DND-41 (cell line): ENCODE measurements at regions not wholly inside any gene's neighbourhood (a gene's known extent, or its start where the extent isn't known, plus 50 kb on each side); places are given as distances from the start of the nearest gene placed in this dataset.

ENCODE experiments used
- ATAC-seq: fragments of 200-7000 bp; cut with Tn5 transposase; 3 replicates; pipeline ENCODE4 v1.9.1; 2021; ENCODE audit warnings: low read depth; ENCODE audit not compliant: insufficient read depth
- DNase-seq: peaks from one replicate; pipeline ENCODE4 v3.0.0-alpha.2; 2020
- H2AFZ ChIP-seq: 2 replicates; pipeline ENCODE4 v1.6.0; 2012; ENCODE audit warnings: low read depth, low read length
- H3K27ac ChIP-seq: 2 replicates; pipeline ENCODE4 v1.5.1; 2012; ENCODE audit warnings: low read length, inconsistent platforms
- H3K27me3 ChIP-seq: fragments of 200-600 bp; sonication (generic); 2 replicates; pipeline ENCODE4 v1.6.0; 2012; ENCODE audit warnings: low read length, mild to moderate bottlenecking, inconsistent platforms; ENCODE audit not compliant: insufficient read depth, poor library complexity
- H3K36me3 ChIP-seq: 2 replicates; pipeline ENCODE4 v1.5.1; 2012; ENCODE audit warnings: low read length, inconsistent platforms; ENCODE audit not compliant: insufficient read depth
- H3K4me1 ChIP-seq: 2 replicates; pipeline ENCODE4 v1.5.1; 2012; ENCODE audit warnings: mild to moderate bottlenecking, low read length; ENCODE audit not compliant: insufficient read depth
- H3K4me2 ChIP-seq: 2 replicates; pipeline ENCODE4 v1.6.0; 2012; ENCODE audit warnings: mild to moderate bottlenecking, moderate library complexity, low read length, inconsistent platforms; ENCODE audit not compliant: insufficient read depth
- H3K4me3 ChIP-seq, 2 experiments: fragments of 200-600 bp in 1 of 2; shearing (Covaris generic) in 1 of 2; 2 replicates each; pipeline ENCODE4 v1.5.1; 2012 to 2016; ENCODE audit warnings: inconsistent platforms in 2 of 2, low read length in 2 of 2, mild to moderate bottlenecking in 2 of 2, low read depth in 1 of 2, moderate library complexity in 1 of 2
- H3K79me2 ChIP-seq: 2 replicates; pipeline ENCODE4 v1.6.0; 2012; ENCODE audit warnings: low read length, inconsistent platforms; ENCODE audit not compliant: insufficient read depth
- H3K9ac ChIP-seq: 2 replicates; pipeline ENCODE4 v1.6.0; 2012; ENCODE audit warnings: low read depth, mild to moderate bottlenecking, inconsistent platforms, low read length, moderate library complexity
- H3K9me3 ChIP-seq: 2 replicates; pipeline ENCODE4 v1.5.1; 2012; ENCODE audit warnings: low read length, moderate library complexity, mild to moderate bottlenecking, inconsistent platforms; ENCODE audit not compliant: insufficient read depth, severe bottlenecking
- H4K20me1 ChIP-seq: 2 replicates; pipeline ENCODE4 v1.6.0; 2012; ENCODE audit warnings: low read length; ENCODE audit not compliant: insufficient read depth
- EZH2 ChIP-seq: IDR thresholded peaks from 3 replicates; pipeline ENCODE4 v1.6.1; 2012; ENCODE audit warnings: borderline replicate concordance, low read depth, mild to moderate bottlenecking, moderate library complexity, low read length, inconsistent platforms; ENCODE audit not compliant: severe bottlenecking
- TF ChIP-seq, protein P1 (sequence below): IDR thresholded peaks from 2 replicates; pipeline ENCODE4 v1.5.1; 2012; ENCODE audit warnings: borderline replicate concordance, low read length, moderate library complexity, mild to moderate bottlenecking; ENCODE audit not compliant: poor library complexity, severe bottlenecking; ENCODE audit errors: extremely low read depth

DNA sequence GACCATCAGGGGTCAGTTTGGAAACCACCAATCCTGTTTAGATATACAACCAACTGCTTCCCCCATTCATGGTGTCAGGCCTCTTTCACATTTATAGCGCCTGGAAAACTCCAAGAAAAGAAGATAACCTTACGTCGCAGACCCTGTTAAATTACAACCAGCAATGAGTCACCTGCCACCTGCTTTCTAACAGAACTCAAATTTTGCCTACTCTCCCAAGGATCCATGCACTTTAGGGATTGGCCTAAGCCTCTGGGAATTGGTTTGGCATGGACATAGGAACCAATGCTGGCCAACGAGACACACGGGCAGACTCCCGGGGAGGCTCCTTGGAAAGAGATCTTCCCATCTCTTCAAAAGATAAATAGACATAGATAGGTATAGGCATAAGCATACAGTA lies 87.0 kb downstream of the FEM1C start:
- Histone ChIP-seq H3K27ac (no peak overlapping the region), H3K4me3 (no peak overlapping the region), H3K79me2 (no peaks in the 10 kb centered on the region), H3K4me2 (no peak overlapping the region), H3K9ac (no peak overlapping the region), H2AFZ (no peak overlapping the region), H3K36me3 (no peaks in the 10 kb centered on the region), H4K20me1 (no peaks in the 10 kb centered on the region), H3K9me3 (no peaks in the 10 kb centered on the region), H3K4me1 (no peaks in the 10 kb centered on the region), H3K27me3 (peaks cover 2% of the 10 kb centered on the region)
- DNase-seq (no peak), ATAC-seq (no peak)
- TF ChIP-seq EZH2: no peak
- TF ChIP-seq, protein P1, sequence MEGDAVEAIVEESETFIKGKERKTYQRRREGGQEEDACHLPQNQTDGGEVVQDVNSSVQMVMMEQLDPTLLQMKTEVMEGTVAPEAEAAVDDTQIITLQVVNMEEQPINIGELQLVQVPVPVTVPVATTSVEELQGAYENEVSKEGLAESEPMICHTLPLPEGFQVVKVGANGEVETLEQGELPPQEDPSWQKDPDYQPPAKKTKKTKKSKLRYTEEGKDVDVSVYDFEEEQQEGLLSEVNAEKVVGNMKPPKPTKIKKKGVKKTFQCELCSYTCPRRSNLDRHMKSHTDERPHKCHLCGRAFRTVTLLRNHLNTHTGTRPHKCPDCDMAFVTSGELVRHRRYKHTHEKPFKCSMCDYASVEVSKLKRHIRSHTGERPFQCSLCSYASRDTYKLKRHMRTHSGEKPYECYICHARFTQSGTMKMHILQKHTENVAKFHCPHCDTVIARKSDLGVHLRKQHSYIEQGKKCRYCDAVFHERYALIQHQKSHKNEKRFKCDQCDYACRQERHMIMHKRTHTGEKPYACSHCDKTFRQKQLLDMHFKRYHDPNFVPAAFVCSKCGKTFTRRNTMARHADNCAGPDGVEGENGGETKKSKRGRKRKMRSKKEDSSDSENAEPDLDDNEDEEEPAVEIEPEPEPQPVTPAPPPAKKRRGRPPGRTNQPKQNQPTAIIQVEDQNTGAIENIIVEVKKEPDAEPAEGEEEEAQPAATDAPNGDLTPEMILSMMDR: no peak

DNA sequence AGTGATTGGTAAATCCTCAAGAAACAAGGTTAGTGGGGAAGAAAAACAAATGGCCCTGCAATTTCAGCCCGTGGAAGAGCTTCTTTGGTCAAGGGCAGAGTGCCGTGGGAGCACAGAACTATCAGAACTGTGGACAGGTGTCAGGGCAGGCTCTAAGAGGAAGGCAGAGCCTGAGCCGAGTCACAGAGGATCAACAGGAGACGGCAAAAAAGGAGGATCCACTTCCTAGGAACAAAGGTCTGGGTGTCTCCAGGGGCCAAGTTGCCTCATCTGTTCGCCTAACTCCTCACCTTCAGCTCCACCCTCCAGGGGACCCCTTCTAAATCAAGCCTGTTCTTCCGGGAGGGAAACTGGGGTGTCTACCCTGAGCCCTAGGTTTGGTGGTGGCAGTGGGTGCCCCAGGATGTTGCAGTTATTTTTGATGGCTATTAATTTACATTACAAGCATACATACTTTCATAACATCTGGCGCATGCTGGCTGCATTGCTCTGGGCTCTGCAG lies 88.0 kb downstream of the FEM1C start:
- DNase-seq: no peak
- TF ChIP-seq, protein P1: no peak
- no peak for TF ChIP-seq EZH2
- H3K4me3 ChIP-seq: no peak overlapping the region
- no peak overlapping the region for H2AFZ ChIP-seq
- no peak overlapping the region for H3K4me2 ChIP-seq
- no peaks in the 10 kb centered on the region for H4K20me1 ChIP-seq
- H3K36me3 ChIP-seq: no peaks in the 10 kb centered on the region
- no peaks in the 10 kb centered on the region for H3K79me2 ChIP-seq
- ATAC-seq: no peak
- H3K27me3 ChIP-seq: peaks cover 2% of the 10 kb centered on the region
- H3K27ac ChIP-seq: no peak overlapping the region
- H3K9me3 ChIP-seq: no peaks in the 10 kb centered on the region
- H3K4me1 ChIP-seq: no peaks in the 10 kb centered on the region
- no peak overlapping the region for H3K9ac ChIP-seq

DNA sequence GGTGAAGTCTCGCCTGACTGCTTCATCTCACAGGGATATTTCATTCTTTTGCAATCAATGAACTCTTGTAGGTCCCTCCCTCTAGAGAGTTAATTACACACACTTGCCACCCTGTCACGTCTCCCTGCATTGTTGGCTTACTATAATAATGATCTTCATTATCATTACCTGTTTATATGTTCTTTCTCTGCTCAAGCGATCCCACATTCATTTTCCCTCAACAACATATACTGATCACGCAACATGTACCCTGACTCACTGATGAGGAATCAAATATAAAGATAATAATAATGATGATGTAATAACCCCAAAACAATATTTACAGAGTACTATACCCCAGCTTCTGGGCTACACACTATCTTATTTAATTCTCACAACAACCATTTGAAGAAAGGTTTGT lies 88.5 kb downstream of the FEM1C start:
- H3K4me1 ChIP-seq: no peaks in the 10 kb centered on the region
- no peak for TF ChIP-seq EZH2
- TF ChIP-seq, protein P1: no peak

DNA sequence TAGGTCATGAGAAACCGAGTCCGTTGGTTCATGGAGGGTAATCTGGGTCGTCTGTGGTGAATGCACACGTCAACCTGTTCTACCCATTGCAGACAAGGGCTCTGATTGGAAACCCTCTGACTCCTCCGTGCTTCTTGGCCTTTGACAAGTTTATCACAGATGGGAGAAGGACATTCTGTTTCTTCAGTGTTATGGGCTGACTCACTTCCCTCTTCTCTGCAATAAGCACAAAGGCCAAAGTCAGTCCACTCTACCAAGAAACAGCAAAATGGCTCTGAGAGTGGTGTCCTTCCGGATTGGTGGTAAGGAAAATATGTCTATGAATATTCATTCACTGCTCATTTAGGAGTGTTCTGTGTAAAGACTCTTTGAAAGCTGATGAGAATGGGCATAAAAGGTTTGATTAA lies 89.3 kb downstream of the FEM1C start:
- H2AFZ ChIP-seq: no peak overlapping the region
- no peaks in the 10 kb centered on the region for H3K4me1 ChIP-seq
- H3K4me2 ChIP-seq: no peak overlapping the region
- TF ChIP-seq EZH2: no peak
- TF ChIP-seq, protein P1: no peak
- H3K9me3 ChIP-seq: no peaks in the 10 kb centered on the region
- no peak for ATAC-seq
- H3K79me2 ChIP-seq: no peaks in the 10 kb centered on the region
- no peaks in the 10 kb centered on the region for H4K20me1 ChIP-seq
- H3K36me3 ChIP-seq: no peaks in the 10 kb centered on the region
- H3K27me3 ChIP-seq: peaks cover 2% of the 10 kb centered on the region
- DNase-seq: no peak
- H3K4me3 ChIP-seq: no peak overlapping the region
- no peak overlapping the region for H3K27ac ChIP-seq
- H3K9ac ChIP-seq: no peak overlapping the region

More for the DNA sequence above, 88.5 kb downstream of the FEM1C start:
- no peak overlapping the region for H3K4me3 ChIP-seq
- no peaks in the 10 kb centered on the region for H3K9me3 ChIP-seq
- H4K20me1 ChIP-seq: no peaks in the 10 kb centered on the region
- ATAC-seq: no peak
- H3K27me3 ChIP-seq: peaks cover 2% of the 10 kb centered on the region
- H3K27ac ChIP-seq: no peak overlapping the region
- no peak overlapping the region for H2AFZ ChIP-seq
- H3K79me2 ChIP-seq: no peaks in the 10 kb centered on the region
- no peak overlapping the region for H3K9ac ChIP-seq
- H3K4me2 ChIP-seq: no peak overlapping the region
- no peak for DNase-seq
- H3K36me3 ChIP-seq: no peaks in the 10 kb centered on the region
